Neural progenitor cell (in vitro differentiated cells): ENCODE measurements at regions not wholly inside any gene's neighbourhood (a gene's known extent, or its start where the extent isn't known, plus 50 kb on each side); places are given as distances from the start of the nearest gene placed in this dataset.

ENCODE experiments used
- EZH2 ChIP-seq: fragments of 200-600 bp; sonication (generic); IDR thresholded peaks from 2 replicates; pipeline ENCODE4 v1.6.1; 2017; ENCODE audit warnings: antibody characterized with exemption, mild to moderate bottlenecking, moderate library complexity
- EZH2phosphoT487 ChIP-seq: fragments of 200-600 bp; sonication (generic); IDR thresholded peaks from 2 replicates; pipeline ENCODE4 v1.6.1; 2017; ENCODE audit warnings: antibody characterized with exemption
- TF ChIP-seq, protein P1 (sequence below): fragments of 200-600 bp; sonication (generic); IDR thresholded peaks from 2 replicates; pipeline ENCODE4 v1.5.1; 2017; ENCODE audit warnings: antibody characterized with exemption, mild to moderate bottlenecking

DNA sequence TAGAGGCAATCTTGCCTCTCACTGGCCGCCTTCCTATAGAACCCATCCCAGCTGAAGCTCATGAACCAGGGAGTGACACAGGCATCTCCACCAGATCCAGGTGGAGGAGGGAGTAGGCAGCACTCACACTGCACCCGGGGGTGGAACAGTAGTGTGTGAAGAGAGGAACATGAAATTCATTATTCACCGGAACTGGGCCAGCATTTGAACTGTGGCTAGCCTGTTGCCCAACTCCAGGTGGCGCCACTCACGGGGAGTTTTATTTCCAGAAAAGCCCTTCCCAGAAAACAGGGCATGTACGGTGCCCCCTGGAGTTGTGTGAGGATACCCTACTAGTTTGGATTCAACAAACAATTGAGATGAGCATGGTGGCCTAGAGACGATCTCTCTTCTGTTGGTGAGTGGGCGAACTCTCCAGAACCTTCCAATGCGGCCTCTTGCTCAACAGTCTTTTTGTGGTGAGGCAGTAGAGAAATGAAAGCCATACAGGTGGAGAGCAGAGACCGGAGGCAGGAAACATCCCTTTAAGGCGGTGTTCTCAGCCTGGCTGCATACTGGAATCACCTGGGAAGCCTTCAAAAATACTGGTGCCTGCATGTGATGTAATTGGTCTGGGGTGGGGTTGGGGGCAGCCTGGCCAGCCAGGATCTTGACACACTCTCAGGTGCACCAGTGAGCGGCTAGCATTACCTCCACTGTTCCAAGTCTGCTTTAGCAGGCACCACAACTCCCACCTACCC lies 73.5 kb upstream of the NEDD4L start:
- TF ChIP-seq, protein P1, sequence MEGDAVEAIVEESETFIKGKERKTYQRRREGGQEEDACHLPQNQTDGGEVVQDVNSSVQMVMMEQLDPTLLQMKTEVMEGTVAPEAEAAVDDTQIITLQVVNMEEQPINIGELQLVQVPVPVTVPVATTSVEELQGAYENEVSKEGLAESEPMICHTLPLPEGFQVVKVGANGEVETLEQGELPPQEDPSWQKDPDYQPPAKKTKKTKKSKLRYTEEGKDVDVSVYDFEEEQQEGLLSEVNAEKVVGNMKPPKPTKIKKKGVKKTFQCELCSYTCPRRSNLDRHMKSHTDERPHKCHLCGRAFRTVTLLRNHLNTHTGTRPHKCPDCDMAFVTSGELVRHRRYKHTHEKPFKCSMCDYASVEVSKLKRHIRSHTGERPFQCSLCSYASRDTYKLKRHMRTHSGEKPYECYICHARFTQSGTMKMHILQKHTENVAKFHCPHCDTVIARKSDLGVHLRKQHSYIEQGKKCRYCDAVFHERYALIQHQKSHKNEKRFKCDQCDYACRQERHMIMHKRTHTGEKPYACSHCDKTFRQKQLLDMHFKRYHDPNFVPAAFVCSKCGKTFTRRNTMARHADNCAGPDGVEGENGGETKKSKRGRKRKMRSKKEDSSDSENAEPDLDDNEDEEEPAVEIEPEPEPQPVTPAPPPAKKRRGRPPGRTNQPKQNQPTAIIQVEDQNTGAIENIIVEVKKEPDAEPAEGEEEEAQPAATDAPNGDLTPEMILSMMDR = peak; percentile 51
- TF ChIP-seq EZH2 (no peak), EZH2phosphoT487 (no peak)
